Ascending aorta (tissue), 2 donors: ENCODE measurements at regions not wholly inside any gene's neighbourhood (a gene's known extent, or its start where the extent isn't known, plus 50 kb on each side); places are given as distances from the start of the nearest gene placed in this dataset.

ENCODE experiments used
- DNase-seq, 2 donors: peaks; one replicate each; pipeline ENCODE4 v3.0.0-alpha.2; 2019; ENCODE audit warnings: low spot score in 2 of 2
- H3K27ac ChIP-seq, 2 donors: fragments of 200-600 bp; sonication (generic); one replicate each; pipeline ENCODE4 v1.5.1; 2016 to 2017; ENCODE audit warnings: mild to moderate bottlenecking in 1 of 2
- H3K27me3 ChIP-seq: fragments of 200-600 bp; sonication (generic); one replicate; pipeline ENCODE4 v1.5.1; 2017
- H3K36me3 ChIP-seq, 2 donors: fragments of 200-600 bp; sonication (generic); one replicate each; pipeline ENCODE4 v1.5.1; 2016
- H3K4me1 ChIP-seq, 2 donors: fragments of 200-600 bp; sonication (generic); one replicate each; pipeline ENCODE4 v1.5.1; 2016 to 2017; ENCODE audit warnings: mild to moderate bottlenecking in 1 of 2
- H3K4me3 ChIP-seq, 2 donors: fragments of 200-600 bp; sonication (generic); one replicate each; pipeline ENCODE4 v1.5.1; 2016 to 2017; ENCODE audit warnings: mild to moderate bottlenecking in 1 of 2
- H3K9me3 ChIP-seq, 2 donors: fragments of 200-600 bp; sonication (generic); one replicate each; pipeline ENCODE4 v1.5.1; 2016
- intact Hi-C: fragments of 100-400 bp; cut with DNase I; formaldehyde crosslinking; loops from one replicate; pipeline ENCODE4 v1.15.1; 2023
- TF ChIP-seq, protein P1 (sequence below), 3 experiments: fragments of 200-600 bp in 2 of 3; fragments of 450-650 bp in 1 of 3; sonication (generic) in 2 of 3; IDR thresholded peaks; one replicate each; pipeline ENCODE4 v1.5.1; 2016 to 2019; ENCODE audit warnings: antibody characterized with exemption in 3 of 3, mild to moderate bottlenecking in 1 of 3, moderate library complexity in 1 of 3

DNA sequence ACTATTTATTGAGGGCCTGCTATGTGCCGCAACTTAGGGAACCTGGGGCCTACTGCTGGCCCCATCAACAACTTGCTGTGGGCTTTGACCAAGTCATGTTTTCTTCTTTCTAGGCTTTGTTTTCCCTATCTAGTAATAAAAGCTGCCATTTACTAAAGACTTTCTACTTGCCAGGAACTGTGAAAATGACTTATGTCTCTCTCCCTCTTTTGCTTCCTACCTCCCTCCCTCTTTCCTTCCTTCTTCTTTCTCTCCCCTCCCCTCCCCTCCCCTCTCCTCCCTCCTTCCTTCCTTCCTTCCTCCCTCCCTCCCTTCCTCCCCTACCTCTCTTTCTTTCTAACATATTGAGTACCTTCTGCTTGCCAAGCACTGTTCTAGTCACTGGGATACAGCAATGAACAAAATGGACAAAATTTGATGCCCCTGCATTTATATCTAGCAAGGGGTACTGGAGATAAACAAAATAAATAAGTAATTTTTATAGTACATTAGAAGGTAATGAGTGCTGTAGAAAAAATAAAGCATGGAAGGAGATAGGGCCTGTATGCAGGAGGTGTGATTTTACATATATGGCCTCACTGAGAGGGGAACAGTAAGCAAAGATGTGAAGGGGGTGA is 170.3 kb upstream of the USP24 start:
- TF ChIP-seq, protein P1, sequence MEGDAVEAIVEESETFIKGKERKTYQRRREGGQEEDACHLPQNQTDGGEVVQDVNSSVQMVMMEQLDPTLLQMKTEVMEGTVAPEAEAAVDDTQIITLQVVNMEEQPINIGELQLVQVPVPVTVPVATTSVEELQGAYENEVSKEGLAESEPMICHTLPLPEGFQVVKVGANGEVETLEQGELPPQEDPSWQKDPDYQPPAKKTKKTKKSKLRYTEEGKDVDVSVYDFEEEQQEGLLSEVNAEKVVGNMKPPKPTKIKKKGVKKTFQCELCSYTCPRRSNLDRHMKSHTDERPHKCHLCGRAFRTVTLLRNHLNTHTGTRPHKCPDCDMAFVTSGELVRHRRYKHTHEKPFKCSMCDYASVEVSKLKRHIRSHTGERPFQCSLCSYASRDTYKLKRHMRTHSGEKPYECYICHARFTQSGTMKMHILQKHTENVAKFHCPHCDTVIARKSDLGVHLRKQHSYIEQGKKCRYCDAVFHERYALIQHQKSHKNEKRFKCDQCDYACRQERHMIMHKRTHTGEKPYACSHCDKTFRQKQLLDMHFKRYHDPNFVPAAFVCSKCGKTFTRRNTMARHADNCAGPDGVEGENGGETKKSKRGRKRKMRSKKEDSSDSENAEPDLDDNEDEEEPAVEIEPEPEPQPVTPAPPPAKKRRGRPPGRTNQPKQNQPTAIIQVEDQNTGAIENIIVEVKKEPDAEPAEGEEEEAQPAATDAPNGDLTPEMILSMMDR (IDR thresholded peaks at IDR 0.05), result no peak
- Histone ChIP-seq H3K4me1 (no peaks in the 10 kb centered on the region), H3K9me3 (peaks cover 0 to 13% of the 10 kb centered on the region in 2 donors), H3K27me3 (no peaks in the 10 kb centered on the region), H3K4me3 (no peak overlapping the region), H3K27ac (no peak overlapping the region), H3K36me3 (no peaks in the 10 kb centered on the region)
- DNase-seq, result no peak
- intact Hi-C loops, result no loop called here

DNA sequence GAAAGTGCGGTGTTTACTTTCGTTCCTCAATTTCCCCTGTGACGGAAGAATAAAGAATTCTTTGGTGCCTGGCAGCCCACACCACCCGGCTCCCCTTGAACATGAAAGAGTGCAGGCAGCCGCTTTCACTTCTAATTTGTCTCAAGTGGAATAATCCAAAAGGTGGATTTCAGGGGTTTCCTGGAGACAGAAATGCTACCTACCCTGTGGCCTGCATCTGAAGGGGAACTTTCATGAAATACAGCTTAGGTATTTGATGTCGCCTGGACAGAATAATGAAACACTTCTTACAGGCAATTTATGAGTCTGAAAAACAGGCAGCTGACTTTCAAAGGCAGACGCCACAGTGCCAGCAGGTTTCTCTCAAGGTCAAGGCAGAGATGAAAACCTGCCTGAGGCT is 169.5 kb upstream of the USP24 start:
- DNase-seq, result no peak
- intact Hi-C loops, result no loop called here

DNA sequence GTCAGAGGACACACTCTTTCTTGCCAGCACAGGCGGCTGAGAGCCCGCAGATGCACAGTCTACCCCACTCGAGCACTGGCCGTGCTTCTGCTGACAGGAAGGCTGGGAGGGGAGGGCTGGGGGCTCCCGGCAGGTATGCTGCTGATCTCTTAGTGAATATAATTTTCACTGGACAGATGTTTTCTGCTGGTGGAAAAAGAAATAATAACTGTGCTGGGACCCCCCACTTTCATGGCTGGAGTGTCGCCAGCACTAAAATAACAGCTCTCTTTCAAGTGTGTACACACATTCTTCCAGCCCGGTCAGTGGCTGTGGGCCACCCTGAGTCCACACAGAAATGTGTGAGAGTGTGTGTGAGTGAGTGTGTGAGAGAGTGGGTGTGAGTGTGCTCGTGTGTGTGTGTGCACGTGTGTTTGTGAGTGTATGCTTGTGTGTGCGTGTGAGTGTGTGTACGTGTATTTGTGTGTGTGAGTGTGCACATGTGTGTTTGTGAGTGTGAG is 167.7 kb upstream of the USP24 start:
- Histone ChIP-seq H3K36me3 (no peaks in the 10 kb centered on the region), H3K9me3 (no peaks in the 10 kb centered on the region), H3K27me3 (no peaks in the 10 kb centered on the region), H3K4me1 (no peaks in the 10 kb centered on the region), H3K27ac (no peak overlapping the region), H3K4me3 (no peak overlapping the region)
- intact Hi-C loops, result no loop called here
- DNase-seq, result no peak
- TF ChIP-seq, protein P1 (IDR thresholded peaks at IDR 0.05), result no peak

More for the DNA sequence above, 169.5 kb upstream of the USP24 start:
- no peaks in the 10 kb centered on the region for H3K36me3 ChIP-seq
- H3K27me3 ChIP-seq, result no peaks in the 10 kb centered on the region
- peaks cover 0 to 8% of the 10 kb centered on the region in 2 donors for H3K9me3 ChIP-seq
- TF ChIP-seq, protein P1 (IDR thresholded peaks at IDR 0.05), result no peak
- H3K4me1 ChIP-seq, result no peaks in the 10 kb centered on the region
- H3K27ac ChIP-seq, result no peak overlapping the region
- no peak overlapping the region for H3K4me3 ChIP-seq

DNA sequence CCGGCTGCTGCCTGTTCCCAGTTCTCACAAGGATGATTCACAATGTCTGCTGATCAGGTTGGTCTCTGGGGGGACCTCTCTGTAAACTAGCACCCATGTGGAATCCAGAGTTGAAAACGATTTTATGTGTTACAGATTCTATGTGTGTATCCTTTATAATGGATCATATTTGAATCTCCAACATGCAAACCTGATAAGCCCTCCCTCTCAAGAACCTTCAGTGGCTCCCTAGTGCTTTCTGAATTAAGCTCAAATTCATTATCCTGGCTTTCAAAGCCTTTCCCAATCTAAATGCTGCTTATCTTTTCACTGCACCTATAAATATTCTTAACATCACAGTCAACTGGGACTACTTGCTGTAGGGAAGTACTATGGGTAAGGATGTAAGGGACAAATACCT is 166.8 kb upstream of the USP24 start:
- no peaks in the 10 kb centered on the region for H3K36me3 ChIP-seq
- intact Hi-C loops, result no loop called here
- H3K27ac ChIP-seq, result no peak overlapping the region
- no peaks in the 10 kb centered on the region for H3K9me3 ChIP-seq
- H3K4me3 ChIP-seq, result no peak overlapping the region
- TF ChIP-seq, protein P1 (IDR thresholded peaks at IDR 0.05), result no peak
- no peak for DNase-seq
- H3K27me3 ChIP-seq, result no peaks in the 10 kb centered on the region
- no peaks in the 10 kb centered on the region for H3K4me1 ChIP-seq

DNA sequence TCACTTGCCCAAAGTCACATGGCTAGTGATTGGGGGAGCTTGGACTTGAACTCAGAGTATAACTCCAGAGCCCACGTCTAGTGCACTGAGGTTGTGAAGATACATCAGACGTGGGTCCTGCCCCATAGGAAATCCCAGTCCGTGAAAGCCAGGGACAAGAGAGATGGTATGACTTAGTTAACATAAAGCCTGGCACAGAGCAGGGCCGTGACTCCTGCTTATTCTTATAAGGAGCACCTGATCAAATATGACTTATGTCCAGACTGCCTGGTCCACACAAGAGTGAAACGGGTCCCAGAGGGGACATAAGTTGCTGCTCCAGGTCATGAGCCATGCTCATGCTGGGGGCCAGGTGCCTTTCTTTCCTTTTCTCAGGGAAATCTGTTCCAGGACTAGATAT is 166.3 kb upstream of the USP24 start:
- intact Hi-C loops, result no loop called here
- TF ChIP-seq, protein P1 (IDR thresholded peaks at IDR 0.05), result no peak
- Histone ChIP-seq H3K27me3 (no peaks in the 10 kb centered on the region), H3K4me3 (no peak overlapping the region), H3K4me1 (no peaks in the 10 kb centered on the region), H3K36me3 (no peaks in the 10 kb centered on the region), H3K27ac (no peak overlapping the region), H3K9me3 (no peaks in the 10 kb centered on the region)
- DNase-seq, result no peak
